GM23338 (cell line): ENCODE measurements at regions not wholly inside any gene's neighbourhood (a gene's known extent, or its start where the extent isn't known, plus 50 kb on each side); places are given as distances from the start of the nearest gene placed in this dataset.

ENCODE experiments used
- ATAC-seq: fragments of 200-7000 bp; cut with Tn5 transposase; 3 replicates; pipeline ENCODE4 v1.9.1; 2020
- DNase-seq: peaks from one replicate; pipeline ENCODE4 v3.0.0-alpha.2; 2015; ENCODE audit warnings: low spot score
- H2AFZ ChIP-seq: fragments of 200-600 bp; sonication (generic); 2 replicates; pipeline ENCODE4 v1.8.0; 2016; ENCODE audit warnings: antibody characterized with exemption, mild to moderate bottlenecking, moderate library complexity
- H3F3A ChIP-seq: fragments of 200-600 bp; sonication (generic); replicated peaks from 2 replicates; pipeline ENCODE4 v1.8.0; 2017; ENCODE audit warnings: antibody characterized with exemption, mixed run types, low read depth
- H3K27ac ChIP-seq: fragments of 200-600 bp; sonication (generic); 2 replicates; pipeline ENCODE4 v1.6.1; 2016; ENCODE audit warnings: low read depth
- H3K27me3 ChIP-seq: fragments of 200-600 bp; sonication (generic); 2 replicates; pipeline ENCODE4 v1.8.0; 2016; ENCODE audit warnings: mild to moderate bottlenecking, mixed run types, moderate library complexity; ENCODE audit not compliant: insufficient read depth
- H3K36me3 ChIP-seq: fragments of 200-600 bp; sonication (generic); 2 replicates; pipeline ENCODE4 v1.8.0; 2016; ENCODE audit warnings: mild to moderate bottlenecking; ENCODE audit not compliant: insufficient read depth
- H3K4me1 ChIP-seq: fragments of 200-600 bp; sonication (generic); 2 replicates; pipeline ENCODE4 v1.8.0; 2016; ENCODE audit warnings: mild to moderate bottlenecking, moderate library complexity; ENCODE audit not compliant: insufficient read depth
- H3K4me2 ChIP-seq: fragments of 200-600 bp; sonication (generic); 2 replicates; pipeline ENCODE4 v1.7.1; 2017; ENCODE audit warnings: mixed run types
- H3K4me3 ChIP-seq: fragments of 200-600 bp; sonication (generic); 2 replicates; pipeline ENCODE4 v1.6.1; 2016; ENCODE audit warnings: mixed run types
- H3K79me2 ChIP-seq: fragments of 200-600 bp; sonication (generic); replicated peaks from 2 replicates; pipeline ENCODE4 v1.8.0; 2017; ENCODE audit warnings: mild to moderate bottlenecking; ENCODE audit not compliant: insufficient read depth
- H3K9me2 ChIP-seq: fragments of 200-600 bp; sonication (generic); 2 replicates; pipeline ENCODE4 v1.8.0; 2017; ENCODE audit not compliant: insufficient read depth
- H4K20me1 ChIP-seq: fragments of 200-600 bp; sonication (generic); replicated peaks from 2 replicates; pipeline ENCODE4 v1.8.0; 2017; ENCODE audit warnings: mild to moderate bottlenecking; ENCODE audit not compliant: insufficient read depth
- H3K27ac Mint-ChIP-seq: 2 replicates; pipeline ENCODE4 v1.8.0; 2020; ENCODE audit warnings: inconsistent platforms, mild to moderate bottlenecking, moderate library complexity, mixed read lengths
- H3K27me3 Mint-ChIP-seq: 3 replicates; pipeline ENCODE4 v1.8.0; 2022; ENCODE audit warnings: low read depth, mild to moderate bottlenecking, moderate library complexity, mixed read lengths, inconsistent platforms; ENCODE audit not compliant: insufficient read depth, poor library complexity
- H3K36me3 Mint-ChIP-seq: 3 replicates; pipeline ENCODE4 v1.8.0; 2021; ENCODE audit warnings: low read depth, mild to moderate bottlenecking, inconsistent platforms, moderate library complexity, mixed read lengths
- H3K4me1 Mint-ChIP-seq: 3 replicates; pipeline ENCODE4 v1.8.0; 2020; ENCODE audit warnings: mild to moderate bottlenecking, inconsistent platforms, mixed read lengths
- H3K4me3 Mint-ChIP-seq: 3 replicates; pipeline ENCODE4 v1.8.0; 2021; ENCODE audit warnings: moderate library complexity, mild to moderate bottlenecking, inconsistent platforms, mixed read lengths
- H3K9me3 Mint-ChIP-seq: 3 replicates; pipeline ENCODE4 v1.8.0; 2020; ENCODE audit warnings: moderate library complexity, mild to moderate bottlenecking, inconsistent platforms, mixed read lengths
- CTCF ChIP-seq, 2 experiments: fragments of 200-600 bp in 1 of 2; sonication (generic) in 1 of 2; conservative IDR thresholded peaks; 2 replicates each; pipeline versions ENCODE4 v1.5.1 to v1.6.1; 2016 to 2017; ENCODE audit warnings: antibody characterized with exemption in 2 of 2, low read depth in 2 of 2, mild to moderate bottlenecking in 2 of 2, moderate library complexity in 1 of 2
- ETS1 ChIP-seq: IDR thresholded peaks from 2 replicates; pipeline ENCODE4 v1.6.1; 2016; ENCODE audit warnings: antibody characterized with exemption
- EZH2 ChIP-seq: fragments of 200-600 bp; sonication (generic); IDR thresholded peaks from one replicate; pipeline ENCODE4 v1.8.0; 2017; ENCODE audit warnings: antibody characterized with exemption, mild to moderate bottlenecking, low read depth; ENCODE audit not compliant: unreplicated experiment
- EZH2phosphoT487 ChIP-seq: fragments of 200-600 bp; sonication (generic); IDR thresholded peaks from one replicate; pipeline ENCODE4 v1.8.1; 2018; ENCODE audit warnings: antibody characterized with exemption; ENCODE audit not compliant: unreplicated experiment
- JUNB ChIP-seq: IDR thresholded peaks from one replicate; pipeline ENCODE4 v1.6.1; 2016; ENCODE audit warnings: antibody characterized with exemption; ENCODE audit not compliant: unreplicated experiment
- NANOG ChIP-seq: IDR thresholded peaks from 2 replicates; pipeline ENCODE4 v1.6.1; 2016; ENCODE audit warnings: antibody characterized with exemption, borderline replicate concordance
- POLR2AphosphoS5 ChIP-seq: IDR thresholded peaks from 2 replicates; pipeline ENCODE4 v1.6.1; 2016; ENCODE audit warnings: antibody characterized with exemption, low read depth
- REST ChIP-seq: IDR thresholded peaks from one replicate; pipeline ENCODE4 v1.6.1; 2018; ENCODE audit warnings: antibody characterized with exemption; ENCODE audit not compliant: unreplicated experiment
- STAT1 ChIP-seq: IDR thresholded peaks from one replicate; pipeline ENCODE4 v1.6.1; 2016; ENCODE audit warnings: antibody characterized with exemption; ENCODE audit not compliant: unreplicated experiment
- ZNF331 ChIP-seq: fragments of 250-450 bp; sonication (Bioruptor Pico); IDR thresholded peaks from 2 replicates; pipeline ENCODE4 v1.5.0; 2020; ENCODE audit warnings: low read depth, mild to moderate bottlenecking, moderate library complexity
- ZNF462 ChIP-seq: fragments of 250-450 bp; sonication (Bioruptor Pico); IDR thresholded peaks from 2 replicates; pipeline ENCODE4 v1.5.0; 2020; ENCODE audit warnings: mild to moderate bottlenecking, moderate library complexity

GRCh38 chr2:19176977-19177376 is 181.4 kb downstream of the OSR1 start:
- DNase-seq (no peak), ATAC-seq (no peak)
- Histone ChIP-seq H4K20me1 (no peaks in the 10 kb centered on the region), H3K79me2 (no peaks in the 10 kb centered on the region), H3K36me3 (no peaks in the 10 kb centered on the region), H3K9me2 (no peaks in the 10 kb centered on the region; the same call in 1 of the 2 replicates), H3F3A (no peaks in the 10 kb centered on the region), H3K27ac (no peak overlapping the region), H3K4me2 (no peak overlapping the region; the same call in 1 of the 2 replicates), H3K27me3 (no peaks in the 10 kb centered on the region), H3K4me1 (no peaks in the 10 kb centered on the region), H3K4me3 (no peak overlapping the region), H2AFZ (no peak overlapping the region)
- H3K27ac Mint-ChIP-seq = no peak overlapping the region
- H3K9me3 Mint-ChIP-seq = peaks cover 10% of the 10 kb centered on the region; the same call in 2 of the 3 replicates
- no peak overlapping the region for H3K4me3 Mint-ChIP-seq
- H3K4me1 Mint-ChIP-seq = peaks cover 11% of the 10 kb centered on the region
- no peaks in the 10 kb centered on the region for H3K27me3 Mint-ChIP-seq
- TF ChIP-seq JUNB (no peak), EZH2 (no peak), NANOG (no peak), POLR2AphosphoS5 (no peak), ETS1 (no peak), REST (no peak), ZNF462 (no peak), STAT1 (no peak), EZH2phosphoT487 (no peak), CTCF (conservative IDR thresholded peaks at IDR 0.05; ENCODE audit: low read depth in 2 of 2) (no peak), ZNF331 (CRISPR knock-in tag) (no peak)
- H3K36me3 Mint-ChIP-seq = no peaks in the 10 kb centered on the region
